HepG2 (cell line): ENCODE measurements at regions not wholly inside any gene's neighbourhood (a gene's known extent, or its start where the extent isn't known, plus 50 kb on each side); places are given as distances from the start of the nearest gene placed in this dataset.

Source experiments
- ATAC-seq: fragments of 200-7000 bp; cut with Tn5 transposase; 3 replicates; pipeline ENCODE4 v1.9.1; 2020; ENCODE audit warnings: mild to moderate bottlenecking, moderate library complexity
- BruUV-seq: library from RNA; stranded (reverse); fragments of 400-500 nt; replicated peaks from 2 replicates; lab custom pipeline; 2021; lab: Mats Ljungman, UMichigan
- CTCF ChIA-PET: fragments of 300-600 bp; formaldehyde crosslinking; extraction: SDS; loops from one replicate; lab custom pipeline; 2021; ENCODE audit warnings: low total read pairs, inconsistent platforms, low intra/inter-chr PET ratio; lab: Yijun Ruan, JAX
- POLR2A ChIA-PET: fragments of 350-600 bp; sonication (Branson Sonifier 250); formaldehyde crosslinking; loops from one replicate; lab custom pipeline; 2020; ENCODE audit warnings: antibody characterized with exemption, inconsistent platforms; lab: Yijun Ruan, JAX
- DNase-seq: peaks from one replicate; pipeline ENCODE4 v3.0.0-alpha.2; 2015; ENCODE audit warnings: low spot score
- FAIRE-seq: peaks from 3 replicates; lab custom pipeline; 2011; peaks lifted over from hg19 to GRCh38; lab: Jason Lieb, UNC
- H2AFZ ChIP-seq: one replicate; pipeline ENCODE4 v1.6.1; 2011; ENCODE audit warnings: low read length, inconsistent platforms
- H3K27ac ChIP-seq: fragments of 300-600 bp; 3 replicates; pipeline ENCODE4 v1.8.0; 2011; ENCODE audit warnings: mixed run types, mild to moderate bottlenecking, mixed read lengths, low read length, inconsistent platforms; ENCODE audit not compliant: insufficient read depth; ENCODE audit errors: extremely low read length
- H3K27me3 ChIP-seq, 2 experiments: fragments of 200-600 bp in 1 of 2; 2 replicates in 1 of 2; 3 replicates in 1 of 2; pipeline versions ENCODE4 v1.6.0 to v1.8.0; 2011; ENCODE audit warnings: low read length in 2 of 2, mild to moderate bottlenecking in 2 of 2, moderate library complexity in 2 of 2, inconsistent platforms in 1 of 2; ENCODE audit not compliant: insufficient read depth in 2 of 2, control insufficient read depth in 1 of 2
- H3K36me3 ChIP-seq, 2 experiments: fragments of 200-600 bp in 1 of 2; replicated peaks in 1 of 2; 2 replicates in 1 of 2; 3 replicates in 1 of 2; pipeline versions ENCODE4 v1.5.1 to v1.8.0; 2011; ENCODE audit warnings: low read length in 2 of 2, inconsistent platforms in 1 of 2; ENCODE audit not compliant: insufficient read depth in 2 of 2, control insufficient read depth in 1 of 2
- H3K4me1 ChIP-seq: 2 replicates; pipeline ENCODE4 v1.5.1; 2012; ENCODE audit warnings: low read length, inconsistent platforms; ENCODE audit not compliant: insufficient read depth
- H3K4me2 ChIP-seq: 2 replicates; pipeline ENCODE4 v1.6.0; 2011; ENCODE audit warnings: low read depth, low read length, inconsistent platforms
- H3K4me3 ChIP-seq, 3 experiments: fragments of 200-600 bp in 1 of 3; sonication (generic), shearing (Covaris generic) in 1 of 3; replicated peaks in 1 of 3; 2 replicates each; pipeline ENCODE4 v1.5.1; 2011 to 2016; ENCODE audit warnings: low read length in 3 of 3, inconsistent platforms in 2 of 3, low read depth in 2 of 3, mild to moderate bottlenecking in 2 of 3, control low read depth in 1 of 3, mixed read lengths in 1 of 3; ENCODE audit not compliant: insufficient read depth in 1 of 3
- H3K79me2 ChIP-seq: one replicate; pipeline ENCODE4 v1.6.1; 2011; ENCODE audit warnings: low read length, inconsistent platforms; ENCODE audit not compliant: insufficient read depth
- H3K9ac ChIP-seq: 2 replicates; pipeline ENCODE4 v1.6.0; 2011; ENCODE audit warnings: mild to moderate bottlenecking, low read depth, low read length, inconsistent platforms; ENCODE audit not compliant: insufficient read depth
- H3K9me3 ChIP-seq: 2 replicates; pipeline ENCODE4 v1.5.1; 2012; ENCODE audit warnings: mild to moderate bottlenecking, low read length
- H4K20me1 ChIP-seq: 2 replicates; pipeline ENCODE4 v1.6.0; 2011; ENCODE audit warnings: inconsistent platforms, mild to moderate bottlenecking, low read length, moderate library complexity; ENCODE audit not compliant: insufficient read depth
- ARID2 ChIP-seq: sonication (generic); formaldehyde crosslinking; IDR thresholded peaks from 2 replicates; pipeline ENCODE4 v1.8.1; 2022; ENCODE audit warnings: mild to moderate bottlenecking, missing genetic modification reagents, borderline replicate concordance
- ARNT2 ChIP-seq: sonication (generic); formaldehyde crosslinking; IDR thresholded peaks from 2 replicates; pipeline ENCODE4 v1.8.0; 2022; ENCODE audit warnings: mild to moderate bottlenecking, low read depth, missing genetic modification reagents, moderate library complexity
- HOMEZ ChIP-seq: IDR thresholded peaks from 2 replicates; pipeline ENCODE4 v1.6.1; 2016; ENCODE audit warnings: low read depth
- PPARG ChIP-seq: conservative IDR thresholded peaks from 2 replicates; pipeline ENCODE4 v1.6.1; 2016; ENCODE audit warnings: missing biosample characterization, missing genetic modification reagents
- TEAD2 ChIP-seq: sonication (generic); formaldehyde crosslinking; IDR thresholded peaks from 2 replicates; pipeline ENCODE4 v1.9.0; 2021; ENCODE audit warnings: missing genetic modification reagents
- THAP7 ChIP-seq: sonication (generic); formaldehyde crosslinking; IDR thresholded peaks from 2 replicates; pipeline ENCODE4 v1.8.1; 2023; ENCODE audit warnings: mild to moderate bottlenecking, missing genetic modification reagents
- XRCC5 ChIP-seq: fragments of 200-400 bp; formaldehyde crosslinking; optimal IDR thresholded peaks from 2 replicates; pipeline ENCODE3; 2017; ENCODE audit warnings: mild to moderate bottlenecking, low read length
- ZFP90 ChIP-seq: sonication (generic); formaldehyde crosslinking; IDR thresholded peaks from 2 replicates; pipeline ENCODE4 v1.8.0; 2022; ENCODE audit warnings: missing genetic modification reagents, mild to moderate bottlenecking, inconsistent platforms, borderline replicate concordance
- ZNF280D ChIP-seq: sonication (generic); formaldehyde crosslinking; IDR thresholded peaks from 2 replicates; pipeline ENCODE4 v1.5.1; 2020; ENCODE audit warnings: mild to moderate bottlenecking, missing genetic modification reagents
- ZNF597 ChIP-seq: sonication (generic); formaldehyde crosslinking; IDR thresholded peaks from 2 replicates; pipeline ENCODE4 v1.5.0; 2020; ENCODE audit warnings: missing genetic modification reagents
- ZNF691 ChIP-seq: sonication (generic); formaldehyde crosslinking; IDR thresholded peaks from 2 replicates; pipeline ENCODE4 v1.4.0; 2020; ENCODE audit warnings: missing genetic modification reagents, low read depth, mild to moderate bottlenecking, borderline replicate concordance
- WGBS: methylation state at CpG from one replicate; pipeline ENCODE4 v1.1.6; 2017; ENCODE audit warnings: low lambda C conversion rate; 5-methylcytosine and 5-hydroxymethylcytosine counted together
- in situ Hi-C: cut with HindIII; loops from 2 replicates; pipeline ENCODE4 v1.10.0; 2017; ENCODE audit warnings: low pct_unique_long_range_greater_than_20kb; ENCODE audit not compliant: extremely low pct_ligation_motif_present
- intact Hi-C: fragments of 100-400 bp; cut with micrococcal nuclease; formaldehyde crosslinking; loops from one replicate; pipeline ENCODE4 v1.10.0; 2022; ENCODE audit not compliant: unreplicated experiment

- Histone ChIP-seq H3K79me2 (no peaks in the 10 kb centered on the region), H3K27me3 (no peaks in the 10 kb centered on the region; a peak in 1 of 5 replicates), H3K4me3 (no peak overlapping the region), H3K9ac (no peak overlapping the region), H3K4me2 (no peak overlapping the region), H3K27ac (no peak overlapping the region), H3K9me3 (peaks cover 10% of the 10 kb centered on the region), H3K36me3 (no peaks in the 10 kb centered on the region), H3K4me1 (no peaks in the 10 kb centered on the region), H4K20me1 (no peaks in the 10 kb centered on the region), H2AFZ (no peak overlapping the region)
- ATAC-seq = no peak
- CTCF ChIA-PET = no interaction called here
- in situ Hi-C loops = no loop called here
- DNase-seq = no peak
- no TSS peak for BruUV-seq
- no peak for FAIRE-seq
- intact Hi-C loops = no loop called here
- POLR2A ChIA-PET = no interaction called here
- TF ChIP-seq ZNF691 (CRISPR knock-in tag) = no peak
- TF ChIP-seq ARID2 (CRISPR knock-in tag) = no peak
- TF ChIP-seq THAP7 (CRISPR knock-in tag) = no peak
- TF ChIP-seq ZNF597 (CRISPR knock-in tag) = no peak
These were observed 342.6 kb downstream of the DTHD1 start for GRCh38 chr4:36624030-36624429.

- BruUV-seq = no TSS peak
- intact Hi-C loops = no loop called here
- TF ChIP-seq HOMEZ (CRISPR knock-in tag) (no peak), PPARG (CRISPR knock-in tag) (no peak), TEAD2 (CRISPR knock-in tag) (no peak), ARNT2 (CRISPR knock-in tag) (no peak), XRCC5 (no peak), ZNF280D (no peak), ZFP90 (CRISPR knock-in tag) (no peak)
These were observed 356.9 kb downstream of the DTHD1 start for GRCh38 chr4:36638273-36638811.

More at GRCh38 chr4:36638273-36638811, 356.9 kb downstream of the DTHD1 start:
- no peaks in the 10 kb centered on the region for H3K79me2 ChIP-seq
- in situ Hi-C loops = no loop called here
- no peaks in the 10 kb centered on the region for H4K20me1 ChIP-seq
- H3K36me3 ChIP-seq = no peaks in the 10 kb centered on the region
- no peak for ATAC-seq
- H3K4me1 ChIP-seq = no peaks in the 10 kb centered on the region
- H3K9me3 ChIP-seq = 0 out of 2 replicates have a peak, but pooled peaks cover 3% of the 10 kb centered on the region
- H2AFZ ChIP-seq = no peak overlapping the region
- H3K27me3 ChIP-seq = no peaks in the 10 kb centered on the region
- H3K4me3 ChIP-seq = no peak overlapping the region
- WGBS = 0% methylated on average over 3 of the region's 3 CpGs
- FAIRE-seq = no peak
- no peak overlapping the region for H3K4me2 ChIP-seq
- no peak for DNase-seq
- CTCF ChIA-PET = no interaction called here
- no peak overlapping the region for H3K9ac ChIP-seq
- POLR2A ChIA-PET = no interaction called here
- no peak overlapping the region for H3K27ac ChIP-seq
